NOMO-1 (cell line): ENCODE measurements at regions not wholly inside any gene's neighbourhood (a gene's known extent, or its start where the extent isn't known, plus 50 kb on each side); places are given as distances from the start of the nearest gene placed in this dataset.

ENCODE experiments used
- DNase-seq, 2 experiments: peaks; one replicate each; lab custom pipeline; 2025; ENCODE audit not compliant: unreplicated experiment in 2 of 2; lab: John Stamatoyannopoulos, UW

DNA sequence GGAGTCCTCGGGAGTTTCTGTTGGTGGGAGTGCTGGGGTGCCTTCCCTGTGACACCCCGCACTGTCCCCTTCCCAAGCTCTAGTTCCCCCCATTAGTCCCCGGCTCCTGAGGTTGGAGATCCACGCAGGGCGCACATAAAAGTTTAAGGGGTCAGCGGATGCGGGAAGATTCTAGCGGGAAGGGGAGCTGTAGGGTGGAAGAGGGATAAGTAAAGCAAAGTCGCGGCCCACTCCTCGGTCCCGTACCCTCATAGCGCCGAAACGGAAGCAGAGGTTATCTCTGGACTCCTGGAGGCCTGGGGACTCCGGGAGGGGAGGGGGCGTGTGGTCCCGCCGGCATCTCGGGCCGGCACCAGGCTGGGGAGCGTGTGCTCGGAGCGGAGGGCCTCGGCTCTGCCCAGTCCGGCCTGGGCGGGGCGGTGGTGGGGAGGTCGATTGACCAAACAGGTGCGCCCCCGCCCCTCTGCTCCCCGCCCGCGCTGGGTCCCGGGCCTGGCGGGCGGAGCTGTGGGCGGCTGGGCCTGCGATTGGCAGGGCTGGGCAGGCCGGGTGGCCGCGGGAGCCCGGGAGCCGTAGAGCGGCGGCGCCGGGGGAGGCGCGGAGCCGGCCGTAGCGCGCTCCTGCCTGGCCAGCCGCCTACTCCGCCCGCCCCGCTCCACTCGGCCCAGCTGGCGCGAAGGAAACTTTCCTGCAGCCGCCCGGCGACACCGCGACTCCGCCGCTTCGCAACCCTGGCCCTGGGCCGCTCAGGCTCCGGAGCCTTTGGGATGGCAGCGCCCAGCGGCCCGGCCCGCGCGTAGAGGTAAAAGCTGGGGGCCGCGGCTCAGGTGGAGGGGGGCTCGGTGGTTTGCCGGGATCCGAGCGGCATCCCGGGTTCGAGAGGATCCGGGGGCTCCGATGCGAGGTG is 52.2 kb upstream of the DAB2IP start:
- DNase-seq: peak in 1 of 2 experiments; percentile 11

GRCh38 chr9:121599872-121600585 is 51.4 kb upstream of the DAB2IP start:
- DNase-seq: no peak

- DNase-seq: peak; percentile 17 to 89
These were observed 50.2 kb upstream of the DAB2IP start for GRCh38 chr9:121601194-121601593.
